ENCODE measurements at regions not wholly inside any gene's neighbourhood (a gene's known extent, or its start where the extent isn't known, plus 50 kb on each side); places are given as distances from the start of the nearest gene placed in this dataset.

DNA sequence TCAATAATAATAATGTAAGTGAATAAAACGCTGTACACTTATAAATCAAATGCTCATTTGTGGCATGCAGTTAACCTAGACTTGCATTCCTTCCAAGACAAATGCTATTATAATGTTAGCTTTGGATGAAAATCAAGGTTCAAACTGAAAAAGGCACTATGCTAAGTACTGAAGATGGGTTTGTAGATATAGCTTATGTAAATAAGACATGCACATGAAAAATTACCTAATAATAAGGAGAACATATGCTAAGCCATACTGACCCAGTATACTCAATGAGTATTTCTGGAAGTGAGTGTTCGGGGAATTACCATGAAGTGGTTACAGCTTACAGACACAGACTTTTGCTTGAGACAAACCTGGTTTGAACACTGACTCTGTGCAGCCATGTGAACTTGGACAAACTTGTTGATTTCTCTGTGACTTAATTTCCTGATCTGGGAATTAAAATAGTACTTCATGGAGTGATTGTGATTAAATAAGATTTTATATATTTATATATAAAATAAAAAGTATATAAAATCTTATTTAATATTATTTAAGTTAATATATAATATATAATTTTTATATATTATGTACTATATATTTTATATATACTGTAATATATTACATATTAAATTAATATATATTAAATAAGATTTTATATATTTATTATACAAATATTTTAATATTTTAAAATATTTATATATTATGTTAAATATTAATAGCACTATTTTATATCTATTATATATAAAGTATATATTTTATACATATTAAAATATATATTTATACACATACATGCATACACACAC, 159.2 kb downstream of the ZPLD1 start:
- BruUV-seq (replicated peaks) = no TSS peak
- Mint-ChIP-seq H3K27me3 (ENCODE audit: insufficient read depth, unreplicated experiment) (peaks cover 37% of the 10 kb centered on the region), H3K4me3 (ENCODE audit: unreplicated experiment) (no peak overlapping the region), H3K36me3 (ENCODE audit: insufficient read depth, unreplicated experiment) (no peaks in the 10 kb centered on the region), H3K9me3 (ENCODE audit: unreplicated experiment) (no peaks in the 10 kb centered on the region), H3K27ac (ENCODE audit: low read depth, unreplicated experiment) (no peak overlapping the region), H3K4me1 (ENCODE audit: insufficient read depth, unreplicated experiment) (no peaks in the 10 kb centered on the region)
- TF ChIP-seq, protein P1, sequence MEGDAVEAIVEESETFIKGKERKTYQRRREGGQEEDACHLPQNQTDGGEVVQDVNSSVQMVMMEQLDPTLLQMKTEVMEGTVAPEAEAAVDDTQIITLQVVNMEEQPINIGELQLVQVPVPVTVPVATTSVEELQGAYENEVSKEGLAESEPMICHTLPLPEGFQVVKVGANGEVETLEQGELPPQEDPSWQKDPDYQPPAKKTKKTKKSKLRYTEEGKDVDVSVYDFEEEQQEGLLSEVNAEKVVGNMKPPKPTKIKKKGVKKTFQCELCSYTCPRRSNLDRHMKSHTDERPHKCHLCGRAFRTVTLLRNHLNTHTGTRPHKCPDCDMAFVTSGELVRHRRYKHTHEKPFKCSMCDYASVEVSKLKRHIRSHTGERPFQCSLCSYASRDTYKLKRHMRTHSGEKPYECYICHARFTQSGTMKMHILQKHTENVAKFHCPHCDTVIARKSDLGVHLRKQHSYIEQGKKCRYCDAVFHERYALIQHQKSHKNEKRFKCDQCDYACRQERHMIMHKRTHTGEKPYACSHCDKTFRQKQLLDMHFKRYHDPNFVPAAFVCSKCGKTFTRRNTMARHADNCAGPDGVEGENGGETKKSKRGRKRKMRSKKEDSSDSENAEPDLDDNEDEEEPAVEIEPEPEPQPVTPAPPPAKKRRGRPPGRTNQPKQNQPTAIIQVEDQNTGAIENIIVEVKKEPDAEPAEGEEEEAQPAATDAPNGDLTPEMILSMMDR (IDR thresholded peaks at IDR 0.05; ENCODE audit: unreplicated experiment) = no peak
- ChIA-PET POLR2A (no interaction called here), CTCF (interaction anchor here (0.6 kb wide), 1 partner anchor 117 kb away, joined by 3 read pairs; no protein-coding TSS in a partner anchor)
- intact Hi-C loops (cut with micrococcal nuclease) = no loop called here
- DNase-seq (ENCODE audit: unreplicated experiment) = no peak

DNA sequence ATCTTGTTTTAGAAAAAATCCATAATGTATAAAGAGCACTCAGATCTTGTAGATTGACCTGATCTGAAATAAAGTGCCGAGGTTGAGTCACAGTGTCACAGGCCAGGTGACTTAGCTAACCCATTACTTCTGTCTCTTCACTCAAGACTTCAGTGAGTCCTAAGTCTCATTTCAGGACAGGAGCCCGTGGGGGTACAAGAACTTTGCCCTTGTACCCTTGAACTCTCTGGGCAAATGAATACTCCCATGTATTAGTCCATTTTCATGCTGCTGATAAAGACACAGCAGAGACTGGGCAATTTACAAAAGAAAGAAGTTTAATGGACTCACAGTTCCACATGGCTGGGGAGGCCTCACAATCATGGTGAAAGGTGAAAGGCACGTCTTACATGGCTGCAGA, 160.2 kb downstream of the ZPLD1 start:
- Mint-ChIP-seq H3K4me3 (ENCODE audit: unreplicated experiment) (no peak overlapping the region), H3K4me1 (ENCODE audit: insufficient read depth, unreplicated experiment) (no peaks in the 10 kb centered on the region), H3K27me3 (ENCODE audit: insufficient read depth, unreplicated experiment) (peaks cover 37% of the 10 kb centered on the region), H3K36me3 (ENCODE audit: insufficient read depth, unreplicated experiment) (no peaks in the 10 kb centered on the region), H3K27ac (ENCODE audit: low read depth, unreplicated experiment) (no peak overlapping the region), H3K9me3 (ENCODE audit: unreplicated experiment) (no peaks in the 10 kb centered on the region)
- intact Hi-C loops (cut with micrococcal nuclease) = no loop called here
- DNase-seq (ENCODE audit: unreplicated experiment) = no peak
- POLR2A ChIA-PET = no interaction called here
- CTCF ChIA-PET = no interaction called here
- TF ChIP-seq, protein P1 (IDR thresholded peaks at IDR 0.05; ENCODE audit: unreplicated experiment) = no peak
- BruUV-seq (replicated peaks) = no TSS peak

DNA sequence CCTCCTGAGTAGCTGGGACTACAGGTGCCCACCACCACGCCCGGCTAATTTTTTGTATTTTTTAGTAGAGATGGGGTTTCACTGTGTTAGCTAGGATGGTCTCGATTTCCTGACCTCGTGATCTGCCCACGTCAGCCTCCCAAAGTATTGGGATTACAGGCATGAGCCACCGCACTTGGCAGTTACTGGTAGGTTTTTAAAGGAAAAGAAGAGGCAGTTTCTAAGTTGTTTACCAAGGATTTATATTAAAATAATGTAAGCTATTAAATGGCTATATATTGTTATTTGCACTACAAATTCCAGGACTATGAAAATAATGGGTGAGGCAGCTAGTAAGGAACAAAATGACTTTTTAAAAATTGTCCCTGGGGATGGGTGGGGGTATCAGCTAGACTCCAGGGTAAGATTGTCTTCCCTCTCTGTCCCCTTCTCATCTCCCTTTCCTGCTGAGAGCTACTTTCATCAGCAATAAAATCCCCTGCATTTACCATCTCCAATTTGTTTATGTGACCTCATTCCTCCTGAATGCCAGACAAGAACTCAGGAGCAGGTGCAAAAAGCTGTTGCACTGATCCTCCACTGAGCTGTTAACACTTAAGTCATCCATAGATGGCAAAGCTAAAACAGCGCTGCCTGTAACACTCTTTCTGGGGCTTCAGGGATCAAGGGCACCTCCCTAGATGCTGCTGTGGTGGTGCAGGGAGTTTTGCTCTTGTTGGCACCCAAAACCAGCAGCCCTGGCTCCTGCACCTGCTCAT, 165.2 kb downstream of the ZPLD1 start:
- no TSS peak for BruUV-seq (replicated peaks)

DNA sequence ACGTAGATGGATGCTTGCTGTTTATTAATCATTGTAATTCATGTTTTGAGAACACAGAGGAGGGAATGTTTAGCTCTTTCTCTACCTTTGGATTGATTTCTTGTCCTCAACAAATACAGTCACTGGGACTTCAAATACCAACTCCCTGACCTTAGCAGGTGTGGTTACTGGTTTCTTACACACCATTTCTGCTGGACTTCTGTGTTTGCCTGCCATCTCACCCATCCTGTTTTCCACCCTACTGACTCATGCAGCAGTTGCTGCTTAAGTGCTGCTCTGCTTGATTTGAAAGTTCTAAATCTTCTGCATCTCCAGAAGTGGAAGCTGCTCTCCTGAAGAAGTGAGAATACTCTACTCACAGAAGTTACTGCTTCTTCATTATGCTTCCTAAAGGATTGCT, 170.3 kb downstream of the ZPLD1 start:
- ChIA-PET POLR2A (interaction anchor here (0.6 kb wide), 1 partner anchor 108 kb away, joined by 4 read pairs; no protein-coding TSS in a partner anchor), CTCF (interaction anchor here (1.0 kb wide), 1 partner anchor 9 kb away, joined by 4 read pairs; no protein-coding TSS in a partner anchor)
- no peaks in the 10 kb centered on the region for H3K9me3 Mint-ChIP-seq (ENCODE audit: unreplicated experiment)
- TF ChIP-seq, protein P1 (IDR thresholded peaks at IDR 0.05; ENCODE audit: unreplicated experiment) = no peak
- intact Hi-C loops (cut with micrococcal nuclease) = no loop called here
- peaks cover 87% of the 10 kb centered on the region for H3K27me3 Mint-ChIP-seq (ENCODE audit: insufficient read depth, unreplicated experiment)
- BruUV-seq (replicated peaks) = no TSS peak
- no peak overlapping the region for H3K4me3 Mint-ChIP-seq (ENCODE audit: unreplicated experiment)
- H3K4me1 Mint-ChIP-seq (ENCODE audit: insufficient read depth, unreplicated experiment) = no peaks in the 10 kb centered on the region
- no peaks in the 10 kb centered on the region for H3K36me3 Mint-ChIP-seq (ENCODE audit: insufficient read depth, unreplicated experiment)
- H3K27ac Mint-ChIP-seq (ENCODE audit: low read depth, unreplicated experiment) = no peak overlapping the region
- no peak for DNase-seq (ENCODE audit: unreplicated experiment)

More for the DNA sequence above, 165.2 kb downstream of the ZPLD1 start:
- Mint-ChIP-seq H3K27me3 (ENCODE audit: insufficient read depth, unreplicated experiment) (peaks cover 66% of the 10 kb centered on the region), H3K27ac (ENCODE audit: low read depth, unreplicated experiment) (no peak overlapping the region), H3K36me3 (ENCODE audit: insufficient read depth, unreplicated experiment) (no peaks in the 10 kb centered on the region), H3K9me3 (ENCODE audit: unreplicated experiment) (no peaks in the 10 kb centered on the region), H3K4me3 (ENCODE audit: unreplicated experiment) (no peak overlapping the region), H3K4me1 (ENCODE audit: insufficient read depth, unreplicated experiment) (no peaks in the 10 kb centered on the region)
- ChIA-PET POLR2A (no interaction called here), CTCF (interaction anchor here (0.6 kb wide), 1 partner anchor 61 kb away, joined by 3 read pairs; no protein-coding TSS in a partner anchor)
- TF ChIP-seq, protein P1 (IDR thresholded peaks at IDR 0.05; ENCODE audit: unreplicated experiment) = no peak
- no peak for DNase-seq (ENCODE audit: unreplicated experiment)
- intact Hi-C loops (cut with micrococcal nuclease) = no loop called here
